ENCODE measurements at regions not wholly inside any gene's neighbourhood (a gene's known extent, or its start where the extent isn't known, plus 50 kb on each side); places are given as distances from the start of the nearest gene placed in this dataset.

DNA sequence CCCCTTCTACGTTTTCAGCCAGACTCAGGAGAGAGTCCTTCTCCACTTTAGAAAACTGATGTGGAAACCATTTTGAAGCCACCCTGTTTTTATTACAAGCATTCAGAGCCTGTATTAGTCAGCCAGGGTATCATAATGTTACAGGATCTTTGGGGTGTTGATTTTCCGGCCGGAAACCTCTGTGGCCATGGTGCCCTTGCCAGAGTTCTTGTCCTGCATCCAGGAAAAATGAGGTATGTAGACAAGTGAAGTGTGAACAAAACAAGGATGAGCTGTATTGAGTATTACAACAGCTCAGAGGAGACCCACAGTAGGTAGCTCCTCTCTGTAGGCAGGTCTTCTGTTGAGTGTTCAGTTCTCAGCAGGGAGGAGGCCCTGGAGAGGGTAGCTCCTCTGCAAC is 241.0 kb upstream of the COPS8 start:
- Mint-ChIP-seq H3K4me1 (peaks cover 35% of the 10 kb centered on the region), H3K4me3 (no peak overlapping the region), H3K9me3 (peaks cover 21% of the 10 kb centered on the region), H3K27me3 (ENCODE audit: low read depth) (peaks cover 25% of the 10 kb centered on the region), H3K27ac (no peak overlapping the region), H3K36me3 (peaks cover 25% of the 10 kb centered on the region)
- TF ChIP-seq, protein P1, sequence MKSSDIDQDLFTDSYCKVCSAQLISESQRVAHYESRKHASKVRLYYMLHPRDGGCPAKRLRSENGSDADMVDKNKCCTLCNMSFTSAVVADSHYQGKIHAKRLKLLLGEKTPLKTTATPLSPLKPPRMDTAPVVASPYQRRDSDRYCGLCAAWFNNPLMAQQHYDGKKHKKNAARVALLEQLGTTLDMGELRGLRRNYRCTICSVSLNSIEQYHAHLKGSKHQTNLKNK (CRISPR knock-in tag; IDR thresholded peaks at IDR 0.05), result no peak
- TF ChIP-seq ZNF263 (CRISPR knock-in tag; IDR thresholded peaks at IDR 0.05; ENCODE audit: low read depth) (no peak), ZBTB21 (CRISPR knock-in tag; IDR thresholded peaks at IDR 0.05; ENCODE audit: borderline replicate concordance) (no peak), TEAD1 (CRISPR knock-in tag; IDR thresholded peaks at IDR 0.05) (no peak), CBFB (CRISPR knock-in tag; IDR thresholded peaks at IDR 0.05; ENCODE audit: low read depth) (no peak), ZNF232 (CRISPR knock-in tag; IDR thresholded peaks at IDR 0.05) (no peak), ATF1 (CRISPR knock-in tag; IDR thresholded peaks at IDR 0.05) (no peak)
- TF ChIP-seq, protein P2, sequence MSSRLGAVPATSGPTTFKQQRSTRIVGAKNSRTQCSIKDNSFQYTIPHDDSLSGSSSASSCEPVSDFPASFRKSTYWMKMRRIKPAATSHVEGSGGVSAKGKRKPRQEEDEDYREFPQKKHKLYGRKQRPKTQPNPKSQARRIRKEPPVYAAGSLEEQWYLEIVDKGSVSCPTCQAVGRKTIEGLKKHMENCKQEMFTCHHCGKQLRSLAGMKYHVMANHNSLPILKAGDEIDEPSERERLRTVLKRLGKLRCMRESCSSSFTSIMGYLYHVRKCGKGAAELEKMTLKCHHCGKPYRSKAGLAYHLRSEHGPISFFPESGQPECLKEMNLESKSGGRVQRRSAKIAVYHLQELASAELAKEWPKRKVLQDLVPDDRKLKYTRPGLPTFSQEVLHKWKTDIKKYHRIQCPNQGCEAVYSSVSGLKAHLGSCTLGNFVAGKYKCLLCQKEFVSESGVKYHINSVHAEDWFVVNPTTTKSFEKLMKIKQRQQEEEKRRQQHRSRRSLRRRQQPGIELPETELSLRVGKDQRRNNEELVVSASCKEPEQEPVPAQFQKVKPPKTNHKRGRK (CRISPR knock-in tag; IDR thresholded peaks at IDR 0.05; ENCODE audit: borderline replicate concordance), result no peak
- TF ChIP-seq, protein P3, sequence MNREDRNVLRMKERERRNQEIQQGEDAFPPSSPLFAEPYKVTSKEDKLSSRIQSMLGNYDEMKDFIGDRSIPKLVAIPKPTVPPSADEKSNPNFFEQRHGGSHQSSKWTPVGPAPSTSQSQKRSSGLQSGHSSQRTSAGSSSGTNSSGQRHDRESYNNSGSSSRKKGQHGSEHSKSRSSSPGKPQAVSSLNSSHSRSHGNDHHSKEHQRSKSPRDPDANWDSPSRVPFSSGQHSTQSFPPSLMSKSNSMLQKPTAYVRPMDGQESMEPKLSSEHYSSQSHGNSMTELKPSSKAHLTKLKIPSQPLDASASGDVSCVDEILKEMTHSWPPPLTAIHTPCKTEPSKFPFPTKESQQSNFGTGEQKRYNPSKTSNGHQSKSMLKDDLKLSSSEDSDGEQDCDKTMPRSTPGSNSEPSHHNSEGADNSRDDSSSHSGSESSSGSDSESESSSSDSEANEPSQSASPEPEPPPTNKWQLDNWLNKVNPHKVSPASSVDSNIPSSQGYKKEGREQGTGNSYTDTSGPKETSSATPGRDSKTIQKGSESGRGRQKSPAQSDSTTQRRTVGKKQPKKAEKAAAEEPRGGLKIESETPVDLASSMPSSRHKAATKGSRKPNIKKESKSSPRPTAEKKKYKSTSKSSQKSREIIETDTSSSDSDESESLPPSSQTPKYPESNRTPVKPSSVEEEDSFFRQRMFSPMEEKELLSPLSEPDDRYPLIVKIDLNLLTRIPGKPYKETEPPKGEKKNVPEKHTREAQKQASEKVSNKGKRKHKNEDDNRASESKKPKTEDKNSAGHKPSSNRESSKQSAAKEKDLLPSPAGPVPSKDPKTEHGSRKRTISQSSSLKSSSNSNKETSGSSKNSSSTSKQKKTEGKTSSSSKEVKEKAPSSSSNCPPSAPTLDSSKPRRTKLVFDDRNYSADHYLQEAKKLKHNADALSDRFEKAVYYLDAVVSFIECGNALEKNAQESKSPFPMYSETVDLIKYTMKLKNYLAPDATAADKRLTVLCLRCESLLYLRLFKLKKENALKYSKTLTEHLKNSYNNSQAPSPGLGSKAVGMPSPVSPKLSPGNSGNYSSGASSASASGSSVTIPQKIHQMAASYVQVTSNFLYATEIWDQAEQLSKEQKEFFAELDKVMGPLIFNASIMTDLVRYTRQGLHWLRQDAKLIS (CRISPR knock-in tag; IDR thresholded peaks at IDR 0.05; ENCODE audit: borderline replicate concordance), result no peak
- TF ChIP-seq, protein P4, sequence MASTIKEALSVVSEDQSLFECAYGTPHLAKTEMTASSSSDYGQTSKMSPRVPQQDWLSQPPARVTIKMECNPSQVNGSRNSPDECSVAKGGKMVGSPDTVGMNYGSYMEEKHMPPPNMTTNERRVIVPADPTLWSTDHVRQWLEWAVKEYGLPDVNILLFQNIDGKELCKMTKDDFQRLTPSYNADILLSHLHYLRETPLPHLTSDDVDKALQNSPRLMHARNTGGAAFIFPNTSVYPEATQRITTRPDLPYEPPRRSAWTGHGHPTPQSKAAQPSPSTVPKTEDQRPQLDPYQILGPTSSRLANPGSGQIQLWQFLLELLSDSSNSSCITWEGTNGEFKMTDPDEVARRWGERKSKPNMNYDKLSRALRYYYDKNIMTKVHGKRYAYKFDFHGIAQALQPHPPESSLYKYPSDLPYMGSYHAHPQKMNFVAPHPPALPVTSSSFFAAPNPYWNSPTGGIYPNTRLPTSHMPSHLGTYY (CRISPR knock-in tag; IDR thresholded peaks at IDR 0.05), result no peak
- TF ChIP-seq, protein P5, sequence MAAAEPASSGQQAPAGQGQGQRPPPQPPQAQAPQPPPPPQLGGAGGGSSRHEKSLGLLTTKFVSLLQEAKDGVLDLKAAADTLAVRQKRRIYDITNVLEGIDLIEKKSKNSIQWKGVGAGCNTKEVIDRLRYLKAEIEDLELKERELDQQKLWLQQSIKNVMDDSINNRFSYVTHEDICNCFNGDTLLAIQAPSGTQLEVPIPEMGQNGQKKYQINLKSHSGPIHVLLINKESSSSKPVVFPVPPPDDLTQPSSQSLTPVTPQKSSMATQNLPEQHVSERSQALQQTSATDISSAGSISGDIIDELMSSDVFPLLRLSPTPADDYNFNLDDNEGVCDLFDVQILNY (CRISPR knock-in tag; IDR thresholded peaks at IDR 0.05), result no peak
- TF ChIP-seq, protein P6, sequence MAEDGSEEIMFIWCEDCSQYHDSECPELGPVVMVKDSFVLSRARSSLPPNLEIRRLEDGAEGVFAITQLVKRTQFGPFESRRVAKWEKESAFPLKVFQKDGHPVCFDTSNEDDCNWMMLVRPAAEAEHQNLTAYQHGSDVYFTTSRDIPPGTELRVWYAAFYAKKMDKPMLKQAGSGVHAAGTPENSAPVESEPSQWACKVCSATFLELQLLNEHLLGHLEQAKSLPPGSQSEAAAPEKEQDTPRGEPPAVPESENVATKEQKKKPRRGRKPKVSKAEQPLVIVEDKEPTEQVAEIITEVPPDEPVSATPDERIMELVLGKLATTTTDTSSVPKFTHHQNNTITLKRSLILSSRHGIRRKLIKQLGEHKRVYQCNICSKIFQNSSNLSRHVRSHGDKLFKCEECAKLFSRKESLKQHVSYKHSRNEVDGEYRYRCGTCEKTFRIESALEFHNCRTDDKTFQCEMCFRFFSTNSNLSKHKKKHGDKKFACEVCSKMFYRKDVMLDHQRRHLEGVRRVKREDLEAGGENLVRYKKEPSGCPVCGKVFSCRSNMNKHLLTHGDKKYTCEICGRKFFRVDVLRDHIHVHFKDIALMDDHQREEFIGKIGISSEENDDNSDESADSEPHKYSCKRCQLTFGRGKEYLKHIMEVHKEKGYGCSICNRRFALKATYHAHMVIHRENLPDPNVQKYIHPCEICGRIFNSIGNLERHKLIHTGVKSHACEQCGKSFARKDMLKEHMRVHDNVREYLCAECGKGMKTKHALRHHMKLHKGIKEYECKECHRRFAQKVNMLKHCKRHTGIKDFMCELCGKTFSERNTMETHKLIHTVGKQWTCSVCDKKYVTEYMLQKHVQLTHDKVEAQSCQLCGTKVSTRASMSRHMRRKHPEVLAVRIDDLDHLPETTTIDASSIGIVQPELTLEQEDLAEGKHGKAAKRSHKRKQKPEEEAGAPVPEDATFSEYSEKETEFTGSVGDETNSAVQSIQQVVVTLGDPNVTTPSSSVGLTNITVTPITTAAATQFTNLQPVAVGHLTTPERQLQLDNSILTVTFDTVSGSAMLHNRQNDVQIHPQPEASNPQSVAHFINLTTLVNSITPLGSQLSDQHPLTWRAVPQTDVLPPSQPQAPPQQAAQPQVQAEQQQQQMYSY (CRISPR knock-in tag; IDR thresholded peaks at IDR 0.05), result no peak
- TF ChIP-seq, protein P7, sequence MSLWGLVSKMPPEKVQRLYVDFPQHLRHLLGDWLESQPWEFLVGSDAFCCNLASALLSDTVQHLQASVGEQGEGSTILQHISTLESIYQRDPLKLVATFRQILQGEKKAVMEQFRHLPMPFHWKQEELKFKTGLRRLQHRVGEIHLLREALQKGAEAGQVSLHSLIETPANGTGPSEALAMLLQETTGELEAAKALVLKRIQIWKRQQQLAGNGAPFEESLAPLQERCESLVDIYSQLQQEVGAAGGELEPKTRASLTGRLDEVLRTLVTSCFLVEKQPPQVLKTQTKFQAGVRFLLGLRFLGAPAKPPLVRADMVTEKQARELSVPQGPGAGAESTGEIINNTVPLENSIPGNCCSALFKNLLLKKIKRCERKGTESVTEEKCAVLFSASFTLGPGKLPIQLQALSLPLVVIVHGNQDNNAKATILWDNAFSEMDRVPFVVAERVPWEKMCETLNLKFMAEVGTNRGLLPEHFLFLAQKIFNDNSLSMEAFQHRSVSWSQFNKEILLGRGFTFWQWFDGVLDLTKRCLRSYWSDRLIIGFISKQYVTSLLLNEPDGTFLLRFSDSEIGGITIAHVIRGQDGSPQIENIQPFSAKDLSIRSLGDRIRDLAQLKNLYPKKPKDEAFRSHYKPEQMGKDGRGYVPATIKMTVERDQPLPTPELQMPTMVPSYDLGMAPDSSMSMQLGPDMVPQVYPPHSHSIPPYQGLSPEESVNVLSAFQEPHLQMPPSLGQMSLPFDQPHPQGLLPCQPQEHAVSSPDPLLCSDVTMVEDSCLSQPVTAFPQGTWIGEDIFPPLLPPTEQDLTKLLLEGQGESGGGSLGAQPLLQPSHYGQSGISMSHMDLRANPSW (CRISPR knock-in tag; conservative IDR thresholded peaks at IDR 0.05; ENCODE audit: low read depth), result no peak
- TF ChIP-seq, protein P8, sequence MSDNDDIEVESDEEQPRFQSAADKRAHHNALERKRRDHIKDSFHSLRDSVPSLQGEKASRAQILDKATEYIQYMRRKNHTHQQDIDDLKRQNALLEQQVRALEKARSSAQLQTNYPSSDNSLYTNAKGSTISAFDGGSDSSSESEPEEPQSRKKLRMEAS (CRISPR knock-in tag; IDR thresholded peaks at IDR 0.05), result no peak
- TF ChIP-seq, protein P9, sequence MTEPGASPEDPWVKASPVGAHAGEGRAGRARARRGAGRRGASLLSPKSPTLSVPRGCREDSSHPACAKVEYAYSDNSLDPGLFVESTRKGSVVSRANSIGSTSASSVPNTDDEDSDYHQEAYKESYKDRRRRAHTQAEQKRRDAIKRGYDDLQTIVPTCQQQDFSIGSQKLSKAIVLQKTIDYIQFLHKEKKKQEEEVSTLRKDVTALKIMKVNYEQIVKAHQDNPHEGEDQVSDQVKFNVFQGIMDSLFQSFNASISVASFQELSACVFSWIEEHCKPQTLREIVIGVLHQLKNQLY (CRISPR knock-in tag; IDR thresholded peaks at IDR 0.05), result no peak
- TF ChIP-seq, protein P10, sequence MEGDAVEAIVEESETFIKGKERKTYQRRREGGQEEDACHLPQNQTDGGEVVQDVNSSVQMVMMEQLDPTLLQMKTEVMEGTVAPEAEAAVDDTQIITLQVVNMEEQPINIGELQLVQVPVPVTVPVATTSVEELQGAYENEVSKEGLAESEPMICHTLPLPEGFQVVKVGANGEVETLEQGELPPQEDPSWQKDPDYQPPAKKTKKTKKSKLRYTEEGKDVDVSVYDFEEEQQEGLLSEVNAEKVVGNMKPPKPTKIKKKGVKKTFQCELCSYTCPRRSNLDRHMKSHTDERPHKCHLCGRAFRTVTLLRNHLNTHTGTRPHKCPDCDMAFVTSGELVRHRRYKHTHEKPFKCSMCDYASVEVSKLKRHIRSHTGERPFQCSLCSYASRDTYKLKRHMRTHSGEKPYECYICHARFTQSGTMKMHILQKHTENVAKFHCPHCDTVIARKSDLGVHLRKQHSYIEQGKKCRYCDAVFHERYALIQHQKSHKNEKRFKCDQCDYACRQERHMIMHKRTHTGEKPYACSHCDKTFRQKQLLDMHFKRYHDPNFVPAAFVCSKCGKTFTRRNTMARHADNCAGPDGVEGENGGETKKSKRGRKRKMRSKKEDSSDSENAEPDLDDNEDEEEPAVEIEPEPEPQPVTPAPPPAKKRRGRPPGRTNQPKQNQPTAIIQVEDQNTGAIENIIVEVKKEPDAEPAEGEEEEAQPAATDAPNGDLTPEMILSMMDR (IDR thresholded peaks at IDR 0.05), result no peak
- POLR2A ChIA-PET, result no interaction called here
- ATAC-seq (no peak), DNase-seq (ENCODE audit: low spot score) (no peak)
- CTCF ChIA-PET, result no interaction called here
